H9 (cell line): ENCODE measurements at regions not wholly inside any gene's neighbourhood (a gene's known extent, or its start where the extent isn't known, plus 50 kb on each side); places are given as distances from the start of the nearest gene placed in this dataset.

ENCODE experiments used
- DNase-seq: peaks from one replicate; pipeline ENCODE4 v3.0.0-alpha.2; 2017
- H2AFZ ChIP-seq: one replicate; pipeline ENCODE4 v1.6.1; 2013; ENCODE audit warnings: mild to moderate bottlenecking, low read length, control low read depth, moderate library complexity
- H2AK5ac ChIP-seq: 2 replicates; pipeline ENCODE4 v1.6.1; 2013; ENCODE audit warnings: low read length, control low read depth, mixed read lengths; ENCODE audit not compliant: insufficient read length
- H2BK120ac ChIP-seq: one replicate; pipeline ENCODE4 v1.6.1; 2013; ENCODE audit warnings: low read depth, mild to moderate bottlenecking, low read length, control low read depth, inconsistent platforms; ENCODE audit not compliant: poor library complexity, severe bottlenecking
- H2BK12ac ChIP-seq: 2 replicates; pipeline ENCODE4 v1.6.1; 2013; ENCODE audit warnings: low read length, control low read depth, mixed read lengths, low read depth; ENCODE audit not compliant: insufficient read length
- H2BK15ac ChIP-seq: 2 replicates; pipeline ENCODE4 v1.6.1; 2013; ENCODE audit warnings: low read depth, low read length, control low read depth
- H2BK20ac ChIP-seq: one replicate; pipeline ENCODE4 v1.6.1; 2013; ENCODE audit warnings: low read depth, mild to moderate bottlenecking, low read length, control low read depth, inconsistent platforms; ENCODE audit not compliant: poor library complexity, severe bottlenecking
- H2BK5ac ChIP-seq: 2 replicates; pipeline ENCODE4 v1.6.1; 2013; ENCODE audit warnings: low read length, control low read depth, mixed read lengths; ENCODE audit not compliant: insufficient read length
- H3K14ac ChIP-seq: 2 replicates; pipeline ENCODE4 v1.6.1; 2013; ENCODE audit warnings: low read length, control low read depth; ENCODE audit not compliant: insufficient read depth
- H3K18ac ChIP-seq: 2 replicates; pipeline ENCODE4 v1.6.1; 2013; ENCODE audit warnings: low read depth, mild to moderate bottlenecking, mixed read lengths, low read length, control low read depth; ENCODE audit not compliant: insufficient read length
- H3K23ac ChIP-seq: 2 replicates; pipeline ENCODE4 v1.6.1; 2013; ENCODE audit warnings: low read length, control low read depth, mixed read lengths, low read depth; ENCODE audit not compliant: insufficient read length
- H3K23me2 ChIP-seq: 2 replicates; pipeline ENCODE4 v1.6.1; 2013; ENCODE audit warnings: low read depth, mild to moderate bottlenecking, mixed read lengths, low read length, control low read depth; ENCODE audit not compliant: insufficient read length, poor library complexity, severe bottlenecking
- H3K27ac ChIP-seq: 2 replicates; pipeline ENCODE4 v1.5.1; 2013; ENCODE audit warnings: low read length, control low read depth, mixed read lengths, low read depth; ENCODE audit not compliant: insufficient read length
- H3K27me3 ChIP-seq: 2 replicates; pipeline ENCODE4 v1.6.1; 2013; ENCODE audit warnings: low read length, control low read depth, inconsistent platforms; ENCODE audit not compliant: insufficient read depth
- H3K4ac ChIP-seq: 2 replicates; pipeline ENCODE4 v1.6.1; 2013; ENCODE audit warnings: low read depth, mild to moderate bottlenecking, control low read depth, inconsistent platforms, low read length, moderate library complexity
- H3K4me1 ChIP-seq: 2 replicates; pipeline ENCODE4 v1.6.1; 2013; ENCODE audit warnings: low read length, control low read depth, inconsistent platforms; ENCODE audit not compliant: insufficient read depth
- H3K4me2 ChIP-seq: 2 replicates; pipeline ENCODE4 v1.6.1; 2013; ENCODE audit warnings: low read length, control low read depth, mixed read lengths; ENCODE audit not compliant: insufficient read length, insufficient read depth
- H3K56ac ChIP-seq: 2 replicates; pipeline ENCODE4 v1.6.1; 2013; ENCODE audit warnings: low read depth, mild to moderate bottlenecking, mixed read lengths, low read length, control low read depth; ENCODE audit not compliant: insufficient read length
- H3K79me1 ChIP-seq: 2 replicates; pipeline ENCODE4 v1.6.1; 2013; ENCODE audit warnings: low read depth, mild to moderate bottlenecking, moderate library complexity, low read length, control low read depth, inconsistent platforms; ENCODE audit not compliant: insufficient read depth, poor library complexity, severe bottlenecking
- H3K79me2 ChIP-seq: 2 replicates; pipeline ENCODE4 v1.6.1; 2013; ENCODE audit warnings: low read length, control low read depth, inconsistent platforms; ENCODE audit not compliant: insufficient read depth
- H3K9ac ChIP-seq: 2 replicates; pipeline ENCODE4 v1.6.1; 2013; ENCODE audit warnings: low read length, control low read depth, mixed read lengths; ENCODE audit not compliant: insufficient read length; ENCODE audit errors: extremely low read depth
- H3K9me3 ChIP-seq: one replicate; pipeline ENCODE4 v1.6.1; 2013; ENCODE audit warnings: low read depth, low read length, inconsistent platforms; ENCODE audit not compliant: control insufficient read depth
- H3T11ph ChIP-seq: one replicate; pipeline ENCODE4 v1.6.1; 2013; ENCODE audit warnings: mild to moderate bottlenecking, low read length, control low read depth, inconsistent platforms
- H4K20me1 ChIP-seq: one replicate; pipeline ENCODE4 v1.6.1; 2013; ENCODE audit not compliant: control insufficient read depth, insufficient read length, insufficient read depth
- H4K5ac ChIP-seq: 2 replicates; pipeline ENCODE4 v1.6.1; 2013; ENCODE audit warnings: low read depth, mild to moderate bottlenecking, mixed read lengths, low read length, control low read depth; ENCODE audit not compliant: insufficient read length
- H4K8ac ChIP-seq: replicated peaks from 2 replicates; pipeline ENCODE4 v1.6.1; 2013; ENCODE audit warnings: low read length, control low read depth, mixed read lengths, low read depth; ENCODE audit not compliant: insufficient read length
- H4K91ac ChIP-seq: 2 replicates; pipeline ENCODE4 v1.6.1; 2013; ENCODE audit warnings: low read depth, mild to moderate bottlenecking, moderate library complexity, mixed read lengths, low read length, control low read depth; ENCODE audit not compliant: insufficient read length
- H3K27ac Mint-ChIP-seq, 3 experiments: 2 replicates in 2 of 3; 3 replicates in 1 of 3; pipeline ENCODE4 v1.8.0; 2020 to 2021; ENCODE audit warnings: mixed read lengths in 3 of 3, mild to moderate bottlenecking in 1 of 3, moderate library complexity in 1 of 3
- H3K27me3 Mint-ChIP-seq: 2 replicates; pipeline ENCODE4 v1.8.0; 2021; ENCODE audit warnings: low read depth, mild to moderate bottlenecking, moderate library complexity, mixed read lengths
- H3K36me3 Mint-ChIP-seq, 3 experiments: 2 replicates in 2 of 3; 3 replicates in 1 of 3; pipeline ENCODE4 v1.8.0; 2020 to 2021; ENCODE audit warnings: low read depth in 3 of 3, mixed read lengths in 3 of 3; ENCODE audit not compliant: insufficient read depth in 1 of 3
- H3K4me1 Mint-ChIP-seq, 2 experiments: 2 replicates each; pipeline ENCODE4 v1.8.0; 2020; ENCODE audit warnings: mixed read lengths in 2 of 2
- H3K4me3 Mint-ChIP-seq, 2 experiments: 2 replicates in 1 of 2; 3 replicates in 1 of 2; pipeline ENCODE4 v1.8.0; 2020 to 2021; ENCODE audit warnings: mild to moderate bottlenecking in 2 of 2, mixed read lengths in 2 of 2, moderate library complexity in 1 of 2
- H3K9me3 Mint-ChIP-seq, 2 experiments: 2 replicates in 1 of 2; 3 replicates in 1 of 2; pipeline ENCODE4 v1.8.0; 2020; ENCODE audit warnings: mild to moderate bottlenecking in 2 of 2, mixed read lengths in 2 of 2, moderate library complexity in 1 of 2
- CTCF ChIP-seq: fragments of 200-600 bp; sonication (generic); conservative IDR thresholded peaks from 3 replicates; pipeline ENCODE4 v1.8.0; 2021; ENCODE audit warnings: antibody characterized with exemption, mild to moderate bottlenecking
- WGBS: extraction: QIAGEN DNeasy Blood & Tissue Kit; methylation state at CpG from one replicate; pipeline ENCODE4 v1.1.7; 2013; ENCODE audit warnings: missing lambda C conversion rate, low lambda C conversion rate, mixed read lengths; ENCODE audit not compliant: insufficient read length; ENCODE audit errors: extremely low coverage; 5-methylcytosine and 5-hydroxymethylcytosine counted together

DNA sequence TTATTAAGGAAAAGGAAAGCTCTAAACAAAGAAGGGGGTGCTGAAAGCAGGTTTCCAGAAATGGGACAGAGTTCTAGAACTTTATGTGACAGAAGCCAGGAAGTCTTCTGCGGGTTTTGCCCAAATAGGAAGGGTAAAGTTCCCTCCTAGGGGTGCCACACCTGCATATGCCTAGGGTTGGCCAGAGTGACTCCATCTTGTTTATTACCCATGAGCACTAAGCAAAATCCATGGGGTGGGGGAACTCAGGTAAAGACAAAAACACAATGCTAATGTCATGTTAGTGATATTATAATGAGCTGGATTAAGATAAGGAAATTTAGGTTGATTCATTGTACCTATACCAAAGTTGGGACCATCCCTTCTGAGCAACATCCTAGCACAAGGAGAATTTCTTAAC lies 1132.7 kb downstream of the KCNT2 start:
- no peak for DNase-seq
- no peak overlapping the region for H3K9ac ChIP-seq
- no peaks in the 10 kb centered on the region for H3K79me2 ChIP-seq
- no peak overlapping the region for H3K4ac ChIP-seq
- H2BK20ac ChIP-seq, result no peak overlapping the region
- H4K5ac ChIP-seq, result no peak overlapping the region
- no peak overlapping the region for H3K4me3 Mint-ChIP-seq
- H2BK120ac ChIP-seq, result no peak overlapping the region
- H3K18ac ChIP-seq, result no peak overlapping the region
- H3K36me3 Mint-ChIP-seq, result peaks cover 0 to 5% (median 0%) of the 10 kb centered on the region in 3 experiments; a peak in 4 of 7 replicates
- H3K4me2 ChIP-seq, result no peak overlapping the region
- no peak overlapping the region for H3K27ac Mint-ChIP-seq
- no peak overlapping the region for H2BK5ac ChIP-seq
- no peak overlapping the region for H3T11ph ChIP-seq
- H3K14ac ChIP-seq, result no peak overlapping the region
- no peaks in the 10 kb centered on the region for H3K27me3 ChIP-seq
- H3K4me1 Mint-ChIP-seq, result no peaks in the 10 kb centered on the region
- no peaks in the 10 kb centered on the region for H4K20me1 ChIP-seq
- no CpG with 5 or more reads among the region's 1 CpG for WGBS
- no peak overlapping the region for H3K23ac ChIP-seq
- no peaks in the 10 kb centered on the region for H3K9me3 ChIP-seq
- H3K27ac ChIP-seq, result no peak overlapping the region
- no peaks in the 10 kb centered on the region for H3K79me1 ChIP-seq
- H4K8ac ChIP-seq, result no peak overlapping the region
- H4K91ac ChIP-seq, result no peak overlapping the region
- no peak overlapping the region for H3K56ac ChIP-seq
- H3K4me1 ChIP-seq, result no peaks in the 10 kb centered on the region
- H2BK15ac ChIP-seq, result no peak overlapping the region
- H2AK5ac ChIP-seq, result no peak overlapping the region
- H3K23me2 ChIP-seq, result no peaks in the 10 kb centered on the region
- no peak overlapping the region for H2BK12ac ChIP-seq
- no peak for TF ChIP-seq CTCF
- H3K27me3 Mint-ChIP-seq, result no peaks in the 10 kb centered on the region
- H2AFZ ChIP-seq, result no peak overlapping the region
- peaks cover 6 to 8% of the 10 kb centered on the region in 2 experiments; a peak in 3 of 5 replicates for H3K9me3 Mint-ChIP-seq
